Epidermal melanocyte (primary cell): ENCODE measurements at regions not wholly inside any gene's neighbourhood (a gene's known extent, or its start where the extent isn't known, plus 50 kb on each side); places are given as distances from the start of the nearest gene placed in this dataset.

Experiments used
- DNase-seq: peaks from one replicate; pipeline ENCODE4 v3.0.0; 2011; ENCODE audit warnings: low spot score; ENCODE audit not compliant: insufficient read length

GRCh38 chr5:156120777-156121176 is 206.2 kb upstream of the SGCD start:
- no peak for DNase-seq

DNA sequence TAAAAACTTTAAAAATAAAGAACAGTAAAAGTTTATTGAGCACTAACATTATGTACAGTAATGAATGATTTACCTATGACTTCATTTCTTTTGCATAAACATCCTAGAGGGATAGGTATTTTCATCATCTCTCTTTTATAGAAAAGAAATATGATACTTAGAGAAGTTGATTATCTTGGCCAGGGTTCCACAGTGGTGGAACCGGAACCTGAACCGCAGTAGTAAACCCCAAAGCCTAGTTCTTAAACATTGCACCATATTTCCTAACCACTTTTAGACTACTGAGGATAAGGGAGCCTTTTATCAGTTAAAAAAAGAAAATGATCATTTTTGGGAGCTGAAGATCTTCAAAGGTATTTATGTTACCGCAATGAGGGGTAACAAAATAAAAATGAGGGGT is 205.7 kb upstream of the SGCD start:
- no peak for DNase-seq

DNA sequence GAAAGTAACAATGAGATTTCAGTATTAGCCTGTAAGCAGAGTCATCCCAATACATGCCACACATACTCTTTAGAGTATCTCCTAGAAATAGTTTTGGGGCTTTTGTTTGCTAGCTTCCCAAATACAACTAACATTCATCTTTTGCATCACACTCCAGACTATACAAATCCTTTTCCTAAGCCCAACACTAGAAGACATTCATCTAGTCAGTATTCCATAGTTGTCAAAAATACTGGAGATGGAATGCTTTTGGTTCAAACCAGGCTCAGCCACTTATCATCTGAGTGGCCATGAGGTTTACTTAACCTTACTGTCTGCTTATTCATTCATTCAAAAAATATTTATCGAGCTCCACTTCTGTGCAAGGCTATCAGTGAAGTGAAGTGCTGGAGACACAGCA is 205.1 kb upstream of the SGCD start:
- DNase-seq, result no peak

- no peak for DNase-seq
Observed at GRCh38 chr5:156124708-156125107, 202.3 kb upstream of the SGCD start.

DNA sequence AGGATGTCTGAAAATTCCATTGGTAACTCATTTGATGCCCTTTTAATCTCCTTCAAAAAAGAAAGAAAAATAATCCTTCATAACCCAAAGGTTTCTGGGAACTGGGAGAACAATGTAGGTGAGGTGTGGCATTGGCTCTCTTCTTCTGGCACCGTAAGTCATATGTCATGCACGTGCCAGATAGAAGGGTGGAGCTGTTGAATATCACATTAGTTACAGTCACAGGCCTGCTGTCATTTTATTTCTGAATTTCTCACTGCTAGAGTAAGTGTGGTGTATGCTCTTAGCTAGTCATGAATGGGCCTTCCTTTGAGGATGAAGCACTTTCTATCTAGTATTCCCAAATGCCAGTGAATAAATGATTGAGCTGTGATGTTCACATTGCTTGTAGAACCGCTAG is 201.8 kb upstream of the SGCD start:
- no peak for DNase-seq

- DNase-seq, result no peak
Observed at GRCh38 chr5:156126716-156127115, 200.2 kb upstream of the SGCD start.

DNA sequence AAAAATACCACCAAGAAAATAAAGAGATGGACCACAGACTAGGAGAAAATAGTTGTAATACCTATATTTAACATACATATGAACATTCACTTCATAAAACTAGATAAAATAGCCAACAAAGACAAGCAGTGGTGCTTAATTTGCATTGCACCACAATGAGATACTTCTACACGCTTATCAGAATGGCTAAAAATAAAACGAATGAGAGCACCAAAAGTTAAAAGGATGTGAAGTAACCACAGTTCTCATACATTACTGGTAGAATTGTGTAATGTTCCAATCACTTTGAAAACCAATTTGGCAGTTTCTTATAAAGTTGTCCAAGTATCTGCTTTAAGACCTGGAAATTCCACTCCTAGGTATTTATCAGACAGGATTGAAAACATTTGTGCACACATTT is 198.9 kb upstream of the SGCD start:
- DNase-seq, result no peak

DNA sequence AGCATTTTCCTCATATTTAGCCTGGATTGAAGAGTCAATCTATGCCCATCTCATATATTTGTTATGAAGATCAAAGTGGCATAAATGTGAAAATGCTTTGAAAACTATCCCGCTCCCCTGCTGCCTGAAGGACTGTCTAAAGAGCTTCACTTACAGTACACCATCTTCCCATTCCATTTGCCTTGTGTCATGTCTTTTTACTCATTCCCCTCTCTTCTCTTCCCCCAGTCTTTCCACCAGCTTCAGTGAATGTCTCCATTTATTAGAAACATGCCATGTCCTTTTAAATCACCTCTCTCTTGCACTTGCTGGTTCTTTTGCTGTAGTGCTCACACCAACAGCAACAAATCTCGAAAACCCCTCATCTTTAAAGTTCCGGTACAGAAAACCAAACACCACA is 192.7 kb upstream of the SGCD start:
- no peak for DNase-seq

DNA sequence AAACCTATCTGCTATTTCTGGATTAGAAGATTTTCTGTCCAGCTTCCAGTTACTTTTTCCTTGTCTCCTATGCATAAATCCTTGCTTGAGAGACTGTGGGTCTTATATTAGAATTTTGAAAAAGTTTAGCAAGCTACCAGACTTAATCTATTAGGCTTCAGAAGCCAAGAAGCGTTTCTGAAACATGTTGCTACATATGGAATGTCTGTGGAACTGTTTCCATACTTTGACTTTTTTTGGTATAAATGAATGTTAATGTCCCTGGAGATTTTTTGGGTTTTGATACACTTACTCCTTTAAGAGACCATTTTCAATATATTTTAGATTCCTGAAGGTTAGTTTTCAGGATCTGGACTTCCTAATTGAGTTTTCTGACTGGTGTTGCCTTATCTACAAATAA is 191.4 kb upstream of the SGCD start:
- no peak for DNase-seq

DNA sequence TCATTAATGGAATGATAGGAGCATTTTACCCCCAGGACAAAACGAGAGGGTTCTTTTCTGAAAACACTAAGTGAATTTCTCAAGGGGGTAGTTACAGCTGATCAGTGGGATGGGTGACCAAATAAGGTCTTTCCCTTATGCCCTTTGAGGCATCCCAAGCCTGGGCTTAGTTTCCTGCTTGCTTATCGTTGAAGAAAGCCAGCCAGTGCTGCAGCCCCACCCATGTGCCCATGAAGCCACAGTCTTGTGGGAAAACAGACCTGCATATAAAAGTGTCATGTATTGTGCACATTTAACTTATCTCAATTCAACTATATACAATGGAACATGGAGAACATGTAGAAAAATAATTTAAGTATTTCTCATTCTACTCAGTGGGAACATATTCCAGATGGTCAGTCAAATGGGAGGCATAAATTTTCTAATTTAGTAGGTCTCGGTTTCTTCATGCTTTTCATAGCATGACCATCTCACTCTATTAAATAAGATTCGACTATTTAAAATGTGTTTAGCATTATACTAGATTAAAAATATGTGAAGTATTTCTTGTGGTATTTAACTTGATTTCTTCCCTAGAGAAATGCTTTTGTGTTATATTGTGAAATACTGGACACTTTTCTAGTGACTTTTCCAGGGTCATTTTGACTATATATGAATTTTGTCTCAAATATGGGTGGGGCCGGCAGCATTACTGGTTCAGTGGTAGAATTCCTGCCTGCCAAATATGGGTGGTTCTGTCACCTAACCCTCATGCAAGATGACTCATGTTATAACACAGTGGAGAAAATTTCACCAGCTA is 189.7 kb upstream of the SGCD start:
- no peak for DNase-seq

DNA sequence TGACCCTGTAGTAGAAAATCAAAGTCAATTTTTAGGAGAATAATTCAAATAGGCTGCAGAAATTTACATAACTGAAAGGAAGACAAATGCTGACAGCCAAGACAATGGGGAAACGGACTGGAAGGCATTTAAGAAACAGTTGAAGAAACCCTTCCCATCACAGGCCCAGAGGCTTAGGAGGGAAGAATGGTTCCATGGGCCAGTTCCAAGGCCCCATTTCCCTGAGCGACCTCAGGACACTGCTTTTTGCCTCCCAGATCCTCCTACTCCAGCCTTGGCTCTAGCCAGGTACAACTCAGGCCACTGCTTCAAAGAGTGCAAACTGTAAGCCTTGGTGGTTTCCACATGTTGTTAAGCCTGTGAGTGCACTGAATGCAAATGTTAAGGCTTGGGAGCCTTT is 184.1 kb upstream of the SGCD start:
- no peak for DNase-seq

DNA sequence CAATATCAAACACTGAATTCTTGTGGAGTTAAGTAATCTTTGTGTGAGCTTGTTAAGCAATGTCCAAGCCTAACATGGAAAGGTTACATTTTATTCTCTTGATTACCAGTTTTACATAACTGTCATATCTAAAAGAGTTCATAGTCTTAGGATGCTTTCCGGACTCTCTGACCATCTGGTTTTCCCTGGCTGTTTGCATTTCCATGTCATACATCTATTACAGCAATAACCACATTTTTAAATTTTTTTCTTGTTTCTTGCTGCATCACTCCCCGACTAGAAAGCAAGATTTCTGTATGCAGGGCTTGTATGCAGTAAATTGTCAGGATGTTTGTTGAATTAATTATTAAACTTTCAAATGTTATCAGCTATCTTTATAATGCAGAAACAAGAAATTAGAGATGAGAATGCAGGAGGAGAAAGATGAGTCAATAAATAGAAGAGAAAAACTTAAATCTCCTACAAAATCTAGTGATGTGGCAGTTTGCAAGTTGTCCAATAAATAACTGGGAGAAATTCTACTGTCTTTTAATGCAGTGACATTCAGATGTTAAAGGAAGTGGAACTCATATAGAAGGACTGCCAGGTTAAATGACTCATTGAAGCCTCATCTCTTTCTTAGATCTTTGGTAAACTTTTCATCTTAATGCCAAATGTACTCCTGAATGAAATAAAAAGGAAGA is 179.6 kb upstream of the SGCD start:
- DNase-seq, result no peak

DNA sequence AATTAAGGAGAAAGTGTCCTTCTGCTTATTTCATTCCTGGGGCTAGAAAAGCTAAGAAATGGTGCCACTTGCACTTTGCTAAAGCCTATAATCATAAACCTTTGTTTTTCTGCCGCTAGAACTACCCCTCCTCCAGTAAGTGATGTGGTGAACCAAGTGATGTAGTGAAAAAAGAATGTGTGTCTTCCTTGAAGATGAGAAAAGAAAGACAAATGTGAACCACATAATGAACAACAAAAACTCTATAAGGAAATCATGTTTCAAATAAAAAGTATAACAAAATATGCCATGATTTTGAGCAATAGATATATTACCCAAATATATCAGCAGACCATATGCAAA is 179.0 kb upstream of the SGCD start:
- DNase-seq, result no peak

GRCh38 chr5:156148301-156148700 is 178.7 kb upstream of the SGCD start:
- DNase-seq, result no peak

DNA sequence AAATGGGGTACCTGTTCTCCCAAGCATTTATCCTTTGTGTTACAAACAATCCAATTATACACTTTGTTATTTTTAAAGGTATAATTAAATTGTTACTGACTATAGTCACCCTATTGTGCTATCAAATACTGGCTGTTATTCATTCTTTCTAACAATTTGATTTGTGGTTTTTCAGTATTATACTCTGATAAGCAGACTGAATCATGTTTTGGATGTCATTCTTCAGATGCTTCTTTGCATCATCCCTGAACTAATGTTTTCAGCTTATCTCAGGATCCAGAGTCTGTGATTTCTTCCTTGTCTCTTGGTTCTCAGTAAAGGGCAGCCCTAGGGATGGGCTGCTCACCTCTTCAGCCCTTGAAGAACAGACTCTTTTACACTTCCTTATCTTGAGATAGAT is 177.8 kb upstream of the SGCD start:
- DNase-seq, result no peak

DNA sequence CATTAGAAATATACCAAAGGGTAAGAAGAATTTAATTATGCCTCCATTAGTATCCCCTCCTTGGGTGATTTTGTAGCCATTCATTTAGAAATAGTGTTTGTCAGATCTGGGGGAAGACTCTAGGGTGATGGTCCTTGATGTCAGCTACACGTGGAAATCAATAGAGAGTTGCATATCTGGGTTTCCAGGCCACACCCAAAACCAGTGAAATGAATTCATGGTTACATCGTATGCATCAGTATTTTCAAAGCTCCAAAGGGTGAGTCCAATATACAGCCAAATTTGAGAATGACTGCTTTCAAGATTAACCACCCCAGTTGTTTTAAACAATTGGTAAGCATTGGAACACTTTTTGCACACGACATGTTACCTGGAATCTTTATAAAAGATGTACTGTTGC is 173.4 kb upstream of the SGCD start:
- no peak for DNase-seq

- no peak for DNase-seq
Observed at GRCh38 chr5:156154757-156155156, 172.2 kb upstream of the SGCD start.

GRCh38 chr5:156155598-156155997 is 171.4 kb upstream of the SGCD start:
- no peak for DNase-seq

DNA sequence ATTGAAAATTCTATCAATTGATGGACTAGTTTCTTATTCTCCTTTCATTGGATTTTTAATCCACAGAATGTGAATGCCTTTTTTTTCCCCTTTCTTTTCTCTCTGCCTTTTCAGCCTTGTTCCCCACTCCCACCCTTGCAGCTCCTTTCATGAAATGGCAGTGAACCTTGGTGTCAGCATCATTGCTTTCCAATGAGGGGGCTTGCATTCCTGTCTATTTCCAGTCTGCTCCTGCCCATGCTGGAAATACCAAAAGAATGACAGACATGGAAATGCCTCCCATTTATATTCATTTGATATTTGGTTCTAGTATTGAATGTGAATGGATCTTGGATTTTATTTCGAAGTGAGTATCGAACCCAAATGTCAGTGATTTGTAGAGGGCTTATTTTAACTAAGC is 162.7 kb upstream of the SGCD start:
- no peak for DNase-seq

DNA sequence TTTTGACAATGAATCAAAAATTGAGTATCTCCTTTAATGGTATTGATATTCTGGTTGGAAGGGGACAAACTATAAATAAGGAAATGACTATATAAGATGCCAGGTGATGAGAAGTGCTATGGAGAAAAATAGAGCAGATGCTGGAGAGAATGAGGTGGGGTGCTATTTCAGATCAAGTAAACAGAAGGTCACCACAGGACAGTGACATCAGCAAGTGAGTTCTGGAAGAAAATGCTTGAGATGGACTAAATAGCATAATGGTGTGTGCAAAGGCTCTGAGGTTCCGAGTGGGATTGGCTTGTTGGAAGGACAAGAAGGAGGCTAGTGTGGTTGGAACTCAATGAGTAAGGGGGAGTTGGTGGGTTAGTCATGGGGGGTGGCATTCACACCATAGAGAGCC is 157.5 kb upstream of the SGCD start:
- no peak for DNase-seq

GRCh38 chr5:156170351-156170961 is 156.5 kb upstream of the SGCD start:
- no peak for DNase-seq

DNA sequence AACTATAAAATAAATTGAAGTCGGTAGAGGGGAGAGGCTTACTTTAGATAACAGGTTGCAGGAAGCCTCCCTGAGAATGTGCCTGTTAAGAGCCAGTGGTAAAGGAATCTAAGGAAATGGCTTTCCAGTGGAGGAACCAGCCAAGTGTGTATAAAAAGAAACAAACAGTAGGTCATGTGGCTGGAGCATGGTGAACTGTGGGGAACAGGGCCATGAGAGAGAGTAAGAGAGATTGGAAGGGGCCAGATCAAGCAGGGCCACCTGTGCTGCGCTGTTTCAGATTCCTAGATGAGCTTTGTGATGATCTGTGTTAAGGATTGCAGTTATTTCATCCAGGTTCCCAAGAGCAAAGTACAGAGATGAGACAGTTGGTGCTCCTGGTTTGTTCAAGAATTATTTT is 152.7 kb upstream of the SGCD start:
- no peak for DNase-seq

- no peak for DNase-seq
Observed at GRCh38 chr5:156178117-156178516, 148.8 kb upstream of the SGCD start.
